ENCODE measurements at regions not wholly inside any gene's neighbourhood (a gene's known extent, or its start where the extent isn't known, plus 50 kb on each side); places are given as distances from the start of the nearest gene placed in this dataset.

DNA sequence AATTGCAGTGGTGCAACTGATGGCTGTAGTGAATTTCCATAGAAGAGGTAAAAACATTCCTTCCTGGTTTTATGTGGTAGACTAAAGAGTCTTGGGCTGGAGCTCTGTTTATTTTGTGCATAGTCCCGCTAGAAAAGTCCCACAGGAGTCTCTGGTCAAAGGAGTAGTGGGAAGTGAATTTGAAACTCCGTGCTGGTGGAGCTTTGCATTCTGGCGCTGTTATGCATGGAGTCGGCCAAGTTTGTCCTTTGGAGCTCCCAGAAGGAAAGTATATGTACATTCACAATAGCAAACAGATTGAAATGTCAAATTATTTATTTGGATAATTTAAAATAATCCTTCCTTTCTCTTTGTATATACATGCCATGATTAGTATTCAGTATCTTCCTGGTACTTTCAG, 296.5 kb downstream of the LMO7 start:
- TF ChIP-seq CTCF (IDR thresholded peaks at IDR 0.05) (no peak), POLR2A (IDR thresholded peaks at IDR 0.05; ENCODE audit: low read depth) (no peak)
